ENCODE measurements at regions not wholly inside any gene's neighbourhood (a gene's known extent, or its start where the extent isn't known, plus 50 kb on each side); places are given as distances from the start of the nearest gene placed in this dataset.
"Not testable (repeated sequence)": the region's sequence is repeated elsewhere in the genome, so short reads cannot be mapped to it uniquely, and the experiment has no call there.

DNA sequence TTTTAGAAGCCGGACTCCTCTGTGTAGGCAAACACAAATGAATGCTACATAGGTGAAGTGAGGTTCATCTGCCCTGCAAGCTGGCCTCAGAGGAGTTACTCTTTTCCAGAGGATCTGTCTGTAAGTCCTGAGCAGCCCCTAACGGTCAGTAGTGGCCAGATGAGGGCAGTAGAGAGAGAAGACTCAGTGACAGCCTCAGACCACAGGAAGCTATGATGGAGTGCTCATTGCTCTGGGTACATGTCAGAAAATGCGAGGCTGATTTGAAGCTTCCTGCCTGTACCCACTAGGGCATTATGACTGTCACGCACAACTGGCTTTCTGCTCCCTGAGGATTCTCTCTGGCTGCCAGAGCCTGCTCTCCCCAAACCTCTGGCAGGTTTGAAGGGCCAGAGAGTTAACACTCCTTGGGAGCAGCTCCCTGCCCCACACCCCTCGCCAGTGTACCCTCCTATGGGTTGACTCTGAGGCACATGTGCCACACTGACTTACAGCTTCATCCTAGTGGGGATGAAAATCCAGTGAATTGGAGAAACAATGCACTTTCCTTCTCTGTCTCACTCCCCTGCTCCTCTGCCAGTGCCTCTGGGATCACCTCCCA lies 141.5 kb downstream of the GABRG2 start:
- DNase-seq (ENCODE audit: low read depth): no peak

DNA sequence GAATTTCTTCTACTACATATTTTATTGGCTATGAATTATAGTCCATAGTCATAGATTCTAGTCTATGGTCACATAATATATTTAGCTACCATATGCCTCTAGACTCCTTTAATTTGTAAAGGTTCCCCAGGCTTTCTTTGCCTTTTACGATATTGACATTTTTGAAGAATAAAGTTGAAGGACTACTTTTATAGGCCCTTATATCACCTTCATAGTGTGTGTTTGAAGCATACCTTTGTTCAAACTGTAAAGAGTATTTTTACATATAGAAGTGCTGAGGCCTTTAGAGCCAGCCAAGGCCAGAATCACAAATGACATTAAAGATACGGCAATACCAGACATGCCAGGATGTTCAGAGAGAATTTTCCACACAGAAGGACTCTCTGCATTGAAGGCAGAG lies 147.0 kb downstream of the GABRG2 start:
- DNase-seq (ENCODE audit: low read depth): no peak

- no peak for DNase-seq (ENCODE audit: low read depth)
Observed at GRCh38 chr5:162217037-162217436, 149.5 kb downstream of the GABRG2 start.

- no peak for DNase-seq (ENCODE audit: low read depth)
Observed at GRCh38 chr5:162221910-162222309, 154.3 kb downstream of the GABRG2 start.

GRCh38 chr5:162227075-162227474 lies 159.5 kb downstream of the GABRG2 start:
- DNase-seq (ENCODE audit: low read depth): no peak

DNA sequence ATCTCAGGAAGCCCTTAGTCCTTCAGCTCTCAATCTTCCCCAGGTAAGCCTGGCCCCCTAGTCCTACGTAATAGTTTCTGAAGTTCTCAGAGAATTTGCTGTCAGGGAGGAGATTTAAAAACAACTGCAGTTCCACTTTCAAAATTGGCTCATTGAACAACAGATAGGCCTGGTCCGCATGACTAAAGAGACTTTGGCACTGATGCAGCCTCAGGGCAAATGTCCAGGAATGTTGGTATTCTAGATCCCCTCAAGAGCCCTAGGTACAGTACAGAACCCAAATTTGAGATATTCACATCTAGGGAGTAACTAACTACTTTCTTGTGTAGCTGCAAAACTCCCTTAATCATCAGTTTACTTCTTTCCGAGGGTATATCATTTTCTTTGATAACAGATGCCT lies 162.8 kb downstream of the GABRG2 start:
- DNase-seq (ENCODE audit: low read depth): no peak

DNA sequence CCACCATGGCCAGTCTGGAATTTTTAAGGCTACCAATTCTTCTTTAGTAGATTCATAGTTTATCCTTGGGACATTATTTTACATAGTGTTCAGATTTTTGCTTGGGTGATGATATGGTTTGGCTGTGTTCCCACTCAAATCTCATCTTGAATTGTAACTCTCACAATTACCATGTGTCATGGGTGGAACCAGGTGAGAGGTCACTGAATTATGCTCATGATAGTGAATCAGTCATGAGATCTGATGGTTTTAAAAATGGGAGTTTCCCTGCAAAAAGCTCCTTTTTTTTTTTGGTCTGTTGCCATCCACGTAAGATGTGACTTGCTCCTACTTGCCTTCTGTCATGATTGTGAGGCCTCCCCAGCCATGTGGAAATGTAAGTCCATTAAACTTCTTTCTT lies 163.9 kb downstream of the GABRG2 start:
- no peak for DNase-seq (ENCODE audit: low read depth)

DNA sequence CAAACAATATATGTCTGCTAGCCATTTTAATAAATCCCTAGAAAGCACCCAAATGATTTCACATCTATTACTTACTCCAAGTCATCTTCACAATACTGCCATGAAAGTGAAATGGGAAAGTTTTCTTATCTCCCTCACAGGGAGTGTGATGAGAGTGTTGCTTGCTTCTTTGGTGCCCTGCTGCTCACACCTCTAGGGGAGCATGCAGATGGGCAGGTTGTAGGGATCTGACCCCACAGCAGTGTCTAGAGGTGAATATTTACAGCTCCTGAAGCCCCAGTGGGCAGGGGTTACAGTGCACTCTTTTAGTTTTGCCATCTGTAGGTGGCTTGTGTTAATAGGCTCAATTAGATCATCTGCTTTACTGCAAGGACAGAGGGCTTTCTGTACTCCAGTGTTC lies 173.2 kb downstream of the GABRG2 start:
- no peak for DNase-seq (ENCODE audit: low read depth)

DNA sequence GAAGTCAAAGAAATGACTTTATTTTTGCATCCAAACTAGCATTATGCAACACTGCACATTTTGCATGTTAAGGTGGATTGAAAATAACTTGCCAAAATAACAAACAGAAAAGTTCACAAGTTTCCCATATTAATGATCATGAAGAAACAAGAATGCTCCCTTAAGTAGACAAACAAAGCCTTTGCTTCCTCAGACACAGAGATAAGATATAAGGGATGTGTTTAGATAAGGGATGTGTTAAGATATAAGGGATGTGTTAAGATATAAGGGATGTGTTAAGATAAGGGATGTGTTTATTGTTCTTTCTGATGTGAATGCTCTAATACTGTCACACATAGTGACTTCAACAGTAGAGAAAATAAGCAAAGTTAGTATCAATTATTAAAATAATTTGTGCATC lies 174.8 kb downstream of the GABRG2 start:
- no peak for DNase-seq (ENCODE audit: low read depth)

DNA sequence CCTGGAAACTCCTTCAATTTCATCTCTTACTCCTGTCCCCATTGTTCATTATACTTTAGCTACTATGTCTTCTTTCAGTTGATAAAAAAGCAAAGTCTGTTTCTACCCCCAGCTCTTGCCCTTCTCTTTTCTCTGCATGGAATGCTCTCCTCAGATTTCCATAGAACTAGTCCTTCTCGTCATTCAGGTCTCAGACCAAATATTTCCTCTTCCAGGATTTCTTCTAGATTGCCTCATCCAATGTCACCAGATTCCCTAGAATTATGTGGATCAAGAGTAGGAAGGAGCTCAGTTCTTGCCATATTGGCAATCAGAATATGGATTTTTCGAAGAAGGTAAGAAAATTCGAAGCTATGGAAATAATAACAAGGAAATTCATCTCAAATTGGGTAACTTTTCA lies 176.1 kb downstream of the GABRG2 start:
- no peak for DNase-seq (ENCODE audit: low read depth)

DNA sequence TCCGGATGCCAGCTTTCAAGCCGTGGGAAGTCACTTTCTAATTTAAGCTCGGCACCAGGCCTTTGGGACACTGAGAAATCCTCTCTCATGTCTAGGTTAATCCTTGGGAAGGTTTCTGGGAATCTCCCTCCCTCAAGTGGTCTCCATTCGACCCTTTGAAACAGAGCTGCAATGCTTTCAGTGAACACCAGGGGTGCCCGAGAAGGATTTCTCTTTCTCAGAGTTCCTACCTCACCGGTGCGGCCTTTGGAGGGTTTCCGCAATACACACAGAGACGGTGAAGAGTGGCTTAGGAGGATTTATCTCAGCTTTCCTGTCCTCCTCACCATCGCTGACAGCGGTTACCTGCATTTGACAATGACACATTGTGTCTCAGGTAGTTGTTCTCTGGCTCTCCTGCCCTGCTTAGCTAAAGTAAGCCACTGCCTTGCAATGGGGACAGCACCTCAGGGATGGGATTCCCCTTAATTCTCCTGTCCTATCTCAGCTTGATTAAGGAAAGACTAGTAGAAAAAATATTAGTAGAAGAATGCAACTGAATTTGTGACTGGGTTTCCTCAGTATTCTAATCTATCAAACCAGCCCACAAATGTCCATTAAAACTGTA lies 180.6 kb downstream of the GABRG2 start:
- DNase-seq (ENCODE audit: low read depth): no peak

GRCh38 chr5:162256711-162257110 lies 189.1 kb downstream of the GABRG2 start:
- no peak for DNase-seq (ENCODE audit: low read depth)

DNA sequence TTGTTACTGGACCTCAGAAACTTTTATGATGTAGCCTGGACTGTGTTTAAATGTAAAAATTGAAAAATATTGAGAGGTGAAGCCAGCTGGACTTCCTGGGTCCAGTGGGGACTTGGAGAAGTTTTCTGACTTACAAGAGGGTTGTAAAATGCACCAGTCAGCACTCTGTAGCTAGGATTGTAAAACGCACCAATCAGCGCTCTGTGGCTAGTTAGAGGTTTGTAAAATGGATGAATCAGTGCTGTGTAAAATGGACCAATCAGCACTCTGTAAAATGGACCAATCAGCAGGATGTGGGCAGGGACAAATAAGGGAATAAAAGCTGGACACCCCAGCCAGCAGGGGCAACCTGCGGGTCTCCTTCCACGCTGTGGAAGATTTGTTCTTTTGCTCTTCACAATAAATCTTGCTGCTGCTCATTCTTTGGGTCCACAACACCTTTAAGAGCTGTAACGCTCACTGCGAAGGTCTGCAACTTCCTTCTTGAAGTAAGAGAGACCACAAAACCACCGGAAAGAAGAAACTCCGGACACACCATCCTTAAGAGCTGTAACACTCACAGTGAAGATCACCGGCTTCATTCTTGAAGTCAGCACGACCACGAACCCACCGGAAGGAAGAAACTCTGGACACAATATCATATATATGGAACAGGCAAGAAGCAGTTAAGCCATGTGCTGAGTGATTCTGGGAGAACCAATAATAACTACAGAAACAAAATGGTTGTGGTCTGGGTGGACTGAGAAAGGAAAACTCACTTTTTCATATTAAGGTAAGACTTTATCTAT lies 201.3 kb downstream of the GABRG2 start:
- no peak for DNase-seq (ENCODE audit: low read depth)

- no peak for DNase-seq (ENCODE audit: low read depth)
Observed at GRCh38 chr5:162272417-162272816, 204.8 kb downstream of the GABRG2 start.

DNA sequence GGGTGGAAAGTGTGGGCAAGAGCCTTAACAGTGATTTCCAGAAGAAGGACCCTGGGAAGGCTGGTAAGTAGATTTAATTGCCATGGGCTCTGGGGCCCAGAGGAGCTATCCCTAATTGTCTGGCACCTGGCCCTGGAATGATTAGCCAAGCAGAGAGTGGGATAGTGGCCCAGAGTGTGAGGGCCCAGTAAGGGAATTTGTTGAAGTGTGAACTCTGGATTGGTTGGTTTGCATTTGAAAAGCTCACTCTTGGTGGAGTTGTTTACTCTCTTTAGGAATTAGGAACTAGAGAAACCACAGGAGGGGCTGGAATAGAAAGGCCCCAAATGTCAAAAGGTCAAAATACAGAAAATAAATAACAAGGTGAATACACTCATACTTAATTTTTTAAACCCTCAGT lies 207.1 kb downstream of the GABRG2 start:
- no peak for DNase-seq (ENCODE audit: low read depth)

- not testable (repeated sequence) for DNase-seq (ENCODE audit: low read depth)
Observed at GRCh38 chr5:162275387-162275786, 207.8 kb downstream of the GABRG2 start.

GRCh38 chr5:162282191-162282590 lies 214.6 kb downstream of the GABRG2 start:
- DNase-seq (ENCODE audit: low read depth): no peak

GRCh38 chr5:162283609-162284008 lies 216.0 kb downstream of the GABRG2 start:
- no peak for DNase-seq (ENCODE audit: low read depth)

- DNase-seq (ENCODE audit: low read depth): no peak
Observed at GRCh38 chr5:162288647-162289296, 221.2 kb downstream of the GABRG2 start.

- DNase-seq (ENCODE audit: low read depth): no peak
Observed at GRCh38 chr5:162289489-162289888, 221.9 kb downstream of the GABRG2 start.

GRCh38 chr5:162299793-162300192 lies 232.2 kb downstream of the GABRG2 start:
- DNase-seq (ENCODE audit: low read depth): no peak

DNA sequence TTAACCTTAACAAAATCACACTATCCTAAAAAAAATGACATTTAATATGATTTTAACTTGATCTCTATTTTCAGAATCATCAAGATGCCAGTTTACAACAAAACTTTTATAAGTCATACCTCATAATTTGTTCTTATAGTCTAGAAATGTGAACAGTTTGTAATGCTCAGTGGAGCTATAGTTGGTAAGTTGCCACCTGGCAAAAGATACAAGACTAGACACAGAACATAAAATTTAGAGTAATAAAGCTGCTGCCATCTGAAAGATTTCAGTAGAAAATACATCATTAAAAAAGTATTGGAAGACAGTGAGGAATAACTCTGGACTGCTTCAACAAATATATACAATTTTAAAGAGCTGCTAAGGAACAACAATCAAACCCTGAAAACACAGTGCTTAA lies 233.8 kb downstream of the GABRG2 start:
- no peak for DNase-seq (ENCODE audit: low read depth)

- no peak for DNase-seq (ENCODE audit: low read depth)
Observed at GRCh38 chr5:162323466-162323865, 255.9 kb downstream of the GABRG2 start.

Data from T follicular helper cell (primary cell).